ENCODE measurements at regions not wholly inside any gene's neighbourhood (a gene's known extent, or its start where the extent isn't known, plus 50 kb on each side); places are given as distances from the start of the nearest gene placed in this dataset.

DNA sequence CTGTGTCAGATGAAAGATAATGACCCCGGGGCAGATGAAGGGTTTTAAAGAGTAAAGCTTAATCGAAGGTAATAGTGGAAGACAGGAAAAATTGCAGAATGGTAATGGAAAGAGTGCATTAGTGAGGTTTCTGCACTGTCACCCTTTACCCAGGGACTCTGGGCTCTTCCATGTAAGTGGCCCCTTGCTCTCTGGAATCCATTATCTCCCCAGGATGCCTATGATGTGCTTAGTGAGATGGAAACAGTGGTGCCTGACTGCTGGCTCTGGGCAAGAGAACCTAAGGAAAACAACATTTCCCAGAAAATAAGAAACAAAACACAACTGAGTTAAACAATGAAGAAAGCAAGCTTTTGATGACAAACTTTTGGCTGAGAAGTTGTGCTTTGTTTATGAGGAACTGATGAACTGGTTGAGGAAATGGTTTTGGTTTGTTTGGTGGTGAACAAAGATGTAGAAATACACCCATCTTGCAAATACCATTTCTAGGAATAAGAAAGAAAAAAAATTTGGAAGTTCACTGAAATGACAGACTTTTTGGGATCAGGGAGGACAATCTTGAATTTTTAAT is 119.9 kb upstream of the RASGRP1 start:
- DNase-seq (ENCODE audit: low spot score) = peak; percentile 10
- intact Hi-C loops (cut with micrococcal nuclease; ENCODE audit: unreplicated experiment) = loop anchor here (5.0 to 10.0 kb wide), 2 partner anchors 210 to 687 kb away; no protein-coding TSS in a partner anchor
- no peak overlapping the region for H3K4me3 ChIP-seq (ENCODE audit: low read depth, low read length, poor library complexity, severe bottlenecking)
- no peaks in the 10 kb centered on the region for H3K4me1 ChIP-seq (ENCODE audit: insufficient read depth, low read length, poor library complexity, severe bottlenecking)
- no peak overlapping the region for H3K27ac ChIP-seq (ENCODE audit: low read depth, low read length, poor library complexity, severe bottlenecking)
- ChIA-PET CTCF (interaction anchor here (0.8 to 2.0 kb wide), 2 partner anchors 120 to 244 kb away, joined by 3 to 9 read pairs; partner anchors contain the start of gene RASGRP1), POLR2A (ENCODE audit: low non-redundant PET) (no interaction called here)
- no TSS peak for BruUV-seq (replicated peaks)
- no peaks in the 10 kb centered on the region for H3K27me3 ChIP-seq (replicated peaks; ENCODE audit: insufficient read depth, low read depth, low read length, poor library complexity)
- H3K36me3 ChIP-seq (ENCODE audit: insufficient read depth, low read length, poor library complexity, severe bottlenecking) = no peaks in the 10 kb centered on the region
- H3K9me3 ChIP-seq (ENCODE audit: low read depth, low read length, poor library complexity, severe bottlenecking) = no peaks in the 10 kb centered on the region
- TF ChIP-seq, protein P1, sequence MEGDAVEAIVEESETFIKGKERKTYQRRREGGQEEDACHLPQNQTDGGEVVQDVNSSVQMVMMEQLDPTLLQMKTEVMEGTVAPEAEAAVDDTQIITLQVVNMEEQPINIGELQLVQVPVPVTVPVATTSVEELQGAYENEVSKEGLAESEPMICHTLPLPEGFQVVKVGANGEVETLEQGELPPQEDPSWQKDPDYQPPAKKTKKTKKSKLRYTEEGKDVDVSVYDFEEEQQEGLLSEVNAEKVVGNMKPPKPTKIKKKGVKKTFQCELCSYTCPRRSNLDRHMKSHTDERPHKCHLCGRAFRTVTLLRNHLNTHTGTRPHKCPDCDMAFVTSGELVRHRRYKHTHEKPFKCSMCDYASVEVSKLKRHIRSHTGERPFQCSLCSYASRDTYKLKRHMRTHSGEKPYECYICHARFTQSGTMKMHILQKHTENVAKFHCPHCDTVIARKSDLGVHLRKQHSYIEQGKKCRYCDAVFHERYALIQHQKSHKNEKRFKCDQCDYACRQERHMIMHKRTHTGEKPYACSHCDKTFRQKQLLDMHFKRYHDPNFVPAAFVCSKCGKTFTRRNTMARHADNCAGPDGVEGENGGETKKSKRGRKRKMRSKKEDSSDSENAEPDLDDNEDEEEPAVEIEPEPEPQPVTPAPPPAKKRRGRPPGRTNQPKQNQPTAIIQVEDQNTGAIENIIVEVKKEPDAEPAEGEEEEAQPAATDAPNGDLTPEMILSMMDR (conservative IDR thresholded peaks at IDR 0.05; ENCODE audit: low read depth, low read length) = no peak
- no peak for TF ChIP-seq EZH2 (IDR thresholded peaks at IDR 0.05; ENCODE audit: borderline replicate concordance, low read depth, low read length, poor library complexity, severe bottlenecking)

DNA sequence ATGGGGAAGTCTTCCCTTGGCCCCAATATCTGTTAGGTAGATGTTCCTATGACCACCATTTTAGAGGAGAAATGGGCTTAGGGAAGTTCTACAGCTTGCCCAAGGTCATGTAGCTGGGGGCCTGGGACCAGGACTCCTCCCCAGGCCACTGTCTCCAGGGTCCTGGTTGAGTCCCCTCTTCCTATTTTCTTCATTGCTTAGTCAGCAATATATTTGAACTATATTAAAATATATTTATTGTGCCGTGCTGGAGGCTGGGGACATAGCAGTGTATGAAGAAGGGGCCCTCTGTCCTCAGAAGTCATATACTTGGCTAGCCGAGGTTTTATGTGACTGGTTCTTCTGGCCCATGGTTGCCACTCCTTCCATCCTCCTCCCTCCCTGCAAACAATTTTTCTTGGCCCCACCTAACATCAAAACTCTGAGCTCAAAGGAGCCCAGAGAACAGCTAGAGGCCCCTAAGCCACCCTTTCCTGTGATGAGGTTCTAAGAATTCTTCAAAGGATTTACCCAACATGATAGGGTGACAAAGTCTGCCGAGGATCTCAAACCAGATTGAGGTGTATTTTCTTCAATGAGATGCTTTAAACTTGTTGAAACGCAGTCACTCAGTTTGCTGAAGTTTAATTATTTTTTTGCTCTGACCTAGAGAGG is 121.2 kb upstream of the RASGRP1 start:
- BruUV-seq (replicated peaks) = no TSS peak

DNA sequence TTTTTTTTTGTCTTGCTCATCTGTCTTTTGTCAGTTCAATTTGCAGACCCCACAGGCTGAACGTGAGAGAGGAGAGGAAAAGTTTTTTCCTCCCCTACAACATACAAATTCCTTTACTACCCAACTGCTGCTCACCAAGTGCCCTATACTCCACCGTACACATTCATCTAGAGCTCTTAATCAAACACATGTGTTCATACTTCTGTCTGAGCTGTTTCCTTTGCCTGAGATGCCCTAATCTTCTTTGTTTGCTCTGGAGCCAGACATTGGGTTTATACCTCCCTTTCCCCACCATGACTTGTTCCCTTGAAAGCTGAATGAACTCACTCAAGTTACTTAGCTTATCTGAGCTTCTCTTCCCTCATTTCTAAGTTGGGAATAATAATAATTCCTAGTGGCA is 122.7 kb upstream of the RASGRP1 start:
- Histone ChIP-seq H3K27me3 (replicated peaks; ENCODE audit: insufficient read depth, low read depth, low read length, poor library complexity) (no peaks in the 10 kb centered on the region), H3K4me3 (ENCODE audit: low read depth, low read length, poor library complexity, severe bottlenecking) (no peak overlapping the region), H3K4me1 (ENCODE audit: insufficient read depth, low read length, poor library complexity, severe bottlenecking) (no peaks in the 10 kb centered on the region), H3K9me3 (ENCODE audit: low read depth, low read length, poor library complexity, severe bottlenecking) (no peaks in the 10 kb centered on the region), H3K27ac (ENCODE audit: low read depth, low read length, poor library complexity, severe bottlenecking) (no peak overlapping the region), H3K36me3 (ENCODE audit: insufficient read depth, low read length, poor library complexity, severe bottlenecking) (no peaks in the 10 kb centered on the region)
- no peak for TF ChIP-seq EZH2 (IDR thresholded peaks at IDR 0.05; ENCODE audit: borderline replicate concordance, low read depth, low read length, poor library complexity, severe bottlenecking)
- TF ChIP-seq, protein P1 (conservative IDR thresholded peaks at IDR 0.05; ENCODE audit: low read depth, low read length) = no peak
- intact Hi-C loops (cut with micrococcal nuclease; ENCODE audit: unreplicated experiment) = loop anchor here (5.0 to 10.0 kb wide), 2 partner anchors 213 to 690 kb away; no protein-coding TSS in a partner anchor
- no TSS peak for BruUV-seq (replicated peaks)
- no peak for DNase-seq (ENCODE audit: low spot score)
- CTCF ChIA-PET = interaction anchor here (0.6 to 2.0 kb wide), 4 partner anchors 12 to 247 kb away, joined by 3 to 7 read pairs (median 4); no protein-coding TSS in a partner anchor
- POLR2A ChIA-PET (ENCODE audit: low non-redundant PET) = no interaction called here

More for the DNA sequence above, 121.2 kb upstream of the RASGRP1 start:
- H3K9me3 ChIP-seq (ENCODE audit: low read depth, low read length, poor library complexity, severe bottlenecking) = no peaks in the 10 kb centered on the region
- no peaks in the 10 kb centered on the region for H3K36me3 ChIP-seq (ENCODE audit: insufficient read depth, low read length, poor library complexity, severe bottlenecking)
- intact Hi-C loops (cut with micrococcal nuclease; ENCODE audit: unreplicated experiment) = loop anchor here (5.0 to 10.0 kb wide), 2 partner anchors 211 to 689 kb away; no protein-coding TSS in a partner anchor
- POLR2A ChIA-PET (ENCODE audit: low non-redundant PET) = no interaction called here
- TF ChIP-seq EZH2 (IDR thresholded peaks at IDR 0.05; ENCODE audit: borderline replicate concordance, low read depth, low read length, poor library complexity, severe bottlenecking) = no peak
- TF ChIP-seq, protein P1 (conservative IDR thresholded peaks at IDR 0.05; ENCODE audit: low read depth, low read length) = no peak
- no peaks in the 10 kb centered on the region for H3K27me3 ChIP-seq (replicated peaks; ENCODE audit: insufficient read depth, low read depth, low read length, poor library complexity)
- H3K27ac ChIP-seq (ENCODE audit: low read depth, low read length, poor library complexity, severe bottlenecking) = no peak overlapping the region
- no peaks in the 10 kb centered on the region for H3K4me1 ChIP-seq (ENCODE audit: insufficient read depth, low read length, poor library complexity, severe bottlenecking)
- no peak overlapping the region for H3K4me3 ChIP-seq (ENCODE audit: low read depth, low read length, poor library complexity, severe bottlenecking)
- CTCF ChIA-PET = interaction anchor here (0.6 to 2.0 kb wide), 2 partner anchors 14 to 122 kb away, joined by 3 to 7 read pairs; no protein-coding TSS in a partner anchor
- no peak for DNase-seq (ENCODE audit: low spot score)
